OCI-LY7 (cell line): ENCODE measurements at regions not wholly inside any gene's neighbourhood (a gene's known extent, or its start where the extent isn't known, plus 50 kb on each side); places are given as distances from the start of the nearest gene placed in this dataset.

ENCODE experiments used
- BruUV-seq: library from RNA; stranded (reverse); fragments of 400-500 nt; replicated peaks from 2 replicates; lab custom pipeline; 2021; lab: Mats Ljungman, UMichigan
- CTCF ChIA-PET: fragments of 300-600 bp; sonication (Branson Sonifier 250); formaldehyde crosslinking; loops from one replicate; lab custom pipeline; 2022; ENCODE audit warnings: antibody characterized with exemption; ENCODE audit not compliant: unreplicated experiment; lab: Charles Lee
- POLR2A ChIA-PET: fragments of 300-600 bp; sonication (Branson Sonifier 250); formaldehyde crosslinking; loops from one replicate; lab custom pipeline; 2022; ENCODE audit warnings: antibody characterized with exemption; lab: Charles Lee
- DNase-seq: peaks from one replicate; pipeline ENCODE4 v3.0.0-alpha.2; 2015; ENCODE audit warnings: low spot score
- H2AFZ ChIP-seq: fragments of 200-600 bp; sonication (generic), shearing (Covaris generic); 2 replicates; pipeline ENCODE4 v1.6.1; 2014; ENCODE audit warnings: mild to moderate bottlenecking, antibody characterized with exemption, low read length, moderate library complexity
- H3K27ac ChIP-seq: fragments of 200-600 bp; sonication (generic); 2 replicates; pipeline ENCODE4 v1.5.1; 2014; ENCODE audit warnings: mixed run types, low read depth, mild to moderate bottlenecking, moderate library complexity, low read length, inconsistent platforms; ENCODE audit not compliant: poor library complexity, severe bottlenecking
- H3K36me3 ChIP-seq: fragments of 200-600 bp; sonication (generic); 2 replicates; pipeline ENCODE4 v1.6.1; 2014; ENCODE audit warnings: mild to moderate bottlenecking, antibody characterized with exemption, low read length, moderate library complexity, mixed read lengths; ENCODE audit not compliant: insufficient read depth
- H3K4me1 ChIP-seq: fragments of 200-600 bp; sonication (generic); 2 replicates; pipeline ENCODE4 v1.5.1; 2014; ENCODE audit warnings: mild to moderate bottlenecking, low read length; ENCODE audit not compliant: insufficient read depth, poor library complexity, severe bottlenecking
- H3K4me2 ChIP-seq: fragments of 200-600 bp; sonication (generic); 2 replicates; pipeline ENCODE4 v1.6.1; 2014; ENCODE audit warnings: mild to moderate bottlenecking, low read length
- H3K4me3 ChIP-seq: fragments of 200-600 bp; sonication (generic); 2 replicates; pipeline ENCODE4 v1.5.1; 2014; ENCODE audit warnings: mild to moderate bottlenecking, low read depth, low read length; ENCODE audit not compliant: poor library complexity, severe bottlenecking
- H3K79me2 ChIP-seq: fragments of 200-600 bp; sonication (generic); 2 replicates; pipeline ENCODE4 v1.6.1; 2016; ENCODE audit warnings: low read depth, mild to moderate bottlenecking, low read length, moderate library complexity, mixed read lengths; ENCODE audit not compliant: insufficient read depth
- H3K9me2 ChIP-seq: fragments of 200-600 bp; sonication (generic); 2 replicates; pipeline ENCODE4 v1.6.1; 2016; ENCODE audit warnings: mild to moderate bottlenecking, low read length, mixed read lengths; ENCODE audit not compliant: insufficient read depth
- H3K9me3 ChIP-seq: fragments of 200-600 bp; sonication (generic); 2 replicates; pipeline ENCODE4 v1.6.1; 2014; ENCODE audit warnings: mild to moderate bottlenecking, mixed run types, low read length, mixed read lengths
- H4K20me1 ChIP-seq: fragments of 200-600 bp; sonication (generic); 2 replicates; pipeline ENCODE4 v1.6.1; 2014; ENCODE audit warnings: mild to moderate bottlenecking, antibody characterized with exemption, low read length, moderate library complexity, mixed read lengths; ENCODE audit not compliant: insufficient read depth
- CTCF ChIP-seq: fragments of 200-600 bp; sonication (generic); conservative IDR thresholded peaks from 2 replicates; pipeline ENCODE4 v1.5.1; 2014; ENCODE audit warnings: mild to moderate bottlenecking, antibody characterized with exemption, low read length, moderate library complexity, mixed read lengths
- EZH2phosphoT487 ChIP-seq: fragments of 200-600 bp; sonication (generic); IDR thresholded peaks from 2 replicates; pipeline ENCODE4 v1.6.1; 2018; ENCODE audit warnings: low read depth, borderline replicate concordance, mild to moderate bottlenecking, mixed run types, antibody characterized with exemption, low read length, moderate library complexity, mixed read lengths
- intact Hi-C: fragments of 100-400 bp; cut with micrococcal nuclease; formaldehyde crosslinking; loops from one replicate; pipeline ENCODE4 v1.10.0; 2022; ENCODE audit not compliant: unreplicated experiment

- no peaks in the 10 kb centered on the region for H3K9me3 ChIP-seq
- no peaks in the 10 kb centered on the region for H4K20me1 ChIP-seq
- ChIA-PET CTCF (no interaction called here), POLR2A (no interaction called here)
- no TSS peak for BruUV-seq
- DNase-seq = no peak
- H3K27ac ChIP-seq = no peak overlapping the region
- TF ChIP-seq EZH2phosphoT487 (no peak), CTCF (no peak)
- H3K36me3 ChIP-seq = no peaks in the 10 kb centered on the region
- no peak overlapping the region for H2AFZ ChIP-seq
- no peak overlapping the region for H3K4me3 ChIP-seq
- intact Hi-C loops = no loop called here
- no peak overlapping the region for H3K4me2 ChIP-seq
- H3K4me1 ChIP-seq = no peaks in the 10 kb centered on the region
- no peaks in the 10 kb centered on the region for H3K9me2 ChIP-seq
- H3K79me2 ChIP-seq = no peaks in the 10 kb centered on the region
Observed at GRCh38 chr14:105929327-105930081, 403.1 kb downstream of the TMEM121 start.

GRCh38 chr14:105930572-105930971 lies 404.2 kb downstream of the TMEM121 start:
- Histone ChIP-seq H2AFZ (no peak overlapping the region), H3K9me2 (no peaks in the 10 kb centered on the region), H3K4me3 (no peak overlapping the region), H3K4me2 (no peak overlapping the region), H4K20me1 (no peaks in the 10 kb centered on the region), H3K27ac (no peak overlapping the region), H3K4me1 (no peaks in the 10 kb centered on the region), H3K79me2 (no peaks in the 10 kb centered on the region), H3K36me3 (no peaks in the 10 kb centered on the region), H3K9me3 (no peaks in the 10 kb centered on the region)
- BruUV-seq = no TSS peak
- DNase-seq = no peak
- POLR2A ChIA-PET = no interaction called here
- CTCF ChIA-PET = no interaction called here
- no peak for TF ChIP-seq CTCF
- intact Hi-C loops = no loop called here

GRCh38 chr14:105931808-105932483 lies 405.6 kb downstream of the TMEM121 start:
- Histone ChIP-seq H2AFZ (no peak overlapping the region), H3K79me2 (no peaks in the 10 kb centered on the region), H3K4me1 (no peaks in the 10 kb centered on the region), H3K9me2 (no peaks in the 10 kb centered on the region), H3K36me3 (no peaks in the 10 kb centered on the region), H4K20me1 (no peaks in the 10 kb centered on the region), H3K27ac (no peak overlapping the region), H3K4me2 (no peak overlapping the region), H3K9me3 (no peaks in the 10 kb centered on the region), H3K4me3 (no peak overlapping the region)
- TF ChIP-seq EZH2phosphoT487 = no peak
- no peak for TF ChIP-seq CTCF
- ChIA-PET CTCF (no interaction called here), POLR2A (no interaction called here)
- DNase-seq = no peak
- intact Hi-C loops = no loop called here
- BruUV-seq = no TSS peak
